SHP77 (cell line): ENCODE measurements at regions not wholly inside any gene's neighbourhood (a gene's known extent, or its start where the extent isn't known, plus 50 kb on each side); places are given as distances from the start of the nearest gene placed in this dataset.

Experiments
- DNase-seq, 2 experiments: peaks; one replicate each; lab custom pipeline; 2025; lab: John Stamatoyannopoulos, UW

DNA sequence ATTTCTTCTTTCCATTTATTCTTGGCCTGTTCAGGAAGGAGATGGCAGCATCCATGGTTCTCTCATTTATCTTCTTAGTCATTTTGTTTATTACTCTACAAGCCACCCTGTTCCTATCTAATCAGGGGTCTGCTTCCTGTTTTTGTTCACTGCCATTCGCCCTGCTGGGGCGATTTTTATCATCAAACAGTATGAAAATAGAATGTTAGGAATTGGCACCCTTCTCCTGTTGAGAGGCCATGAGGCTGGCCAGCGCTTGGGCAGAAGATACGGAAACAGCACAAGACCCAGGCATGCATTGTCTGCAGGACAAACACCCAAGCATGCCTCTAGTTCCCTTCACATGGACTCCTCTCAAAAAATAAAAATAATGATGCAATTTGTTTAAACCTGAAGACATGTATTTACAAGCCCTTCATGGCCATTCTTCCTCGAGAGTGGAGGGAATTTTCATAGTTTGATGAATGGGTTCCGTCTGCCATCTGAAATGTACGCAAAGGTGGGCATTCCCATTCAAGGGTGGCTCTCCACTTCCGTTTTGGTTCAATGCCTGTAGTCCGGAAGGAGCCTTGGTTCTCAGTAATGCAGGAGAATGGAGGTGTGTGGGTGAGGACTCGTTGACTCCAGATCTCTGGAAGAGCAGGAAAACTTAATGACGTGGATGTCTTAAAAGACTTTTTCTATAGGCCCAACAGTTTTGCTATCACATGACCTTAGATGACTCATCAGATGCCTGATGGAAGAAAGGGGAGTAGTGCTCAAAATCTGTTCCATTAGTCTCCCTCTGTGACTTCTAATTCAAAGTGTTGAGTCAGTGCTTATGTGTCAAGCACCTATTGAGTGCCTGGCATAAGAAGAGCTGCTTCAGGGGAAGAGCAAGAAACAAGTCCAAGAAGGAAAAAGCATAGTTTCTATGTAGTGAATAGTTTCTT, 252.4 kb upstream of the TBX3 start:
- no peak for DNase-seq

- no peak for DNase-seq
Observed at GRCh38 chr12:114935658-114936057, 251.7 kb upstream of the TBX3 start.

DNA sequence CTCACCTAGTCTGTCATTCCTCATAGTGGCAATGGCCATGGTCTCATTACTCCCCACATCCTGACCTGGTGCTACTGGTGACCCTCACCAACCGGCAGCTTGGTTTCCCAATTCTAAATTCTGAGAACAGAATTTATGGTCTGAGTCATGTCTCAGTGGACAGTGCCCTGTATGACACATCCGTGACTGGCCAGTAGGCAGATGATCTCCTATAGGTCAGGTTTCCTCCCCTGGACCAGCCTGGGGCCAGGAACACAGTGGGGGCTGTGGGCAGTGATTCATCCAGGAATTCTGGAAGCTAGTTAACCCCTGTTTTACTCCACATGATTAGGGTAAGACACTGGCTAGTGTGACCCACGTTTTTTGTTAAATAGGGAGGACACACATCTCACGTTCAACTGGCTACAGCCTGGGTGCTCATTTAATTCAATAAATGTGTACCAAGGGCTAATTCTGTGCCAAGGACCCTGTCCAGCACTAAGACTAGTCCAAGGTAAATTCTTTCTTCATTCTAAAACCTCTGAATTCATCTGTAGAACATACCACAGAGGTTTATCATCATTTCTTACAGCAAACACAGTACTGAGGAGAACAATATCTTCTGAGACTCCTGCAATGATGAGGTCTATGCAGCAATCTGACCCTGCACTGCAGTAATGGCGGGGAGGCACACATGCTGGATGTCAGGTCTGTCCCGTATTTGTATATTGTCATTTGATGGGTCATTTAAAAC, 249.6 kb upstream of the TBX3 start:
- no peak for DNase-seq

DNA sequence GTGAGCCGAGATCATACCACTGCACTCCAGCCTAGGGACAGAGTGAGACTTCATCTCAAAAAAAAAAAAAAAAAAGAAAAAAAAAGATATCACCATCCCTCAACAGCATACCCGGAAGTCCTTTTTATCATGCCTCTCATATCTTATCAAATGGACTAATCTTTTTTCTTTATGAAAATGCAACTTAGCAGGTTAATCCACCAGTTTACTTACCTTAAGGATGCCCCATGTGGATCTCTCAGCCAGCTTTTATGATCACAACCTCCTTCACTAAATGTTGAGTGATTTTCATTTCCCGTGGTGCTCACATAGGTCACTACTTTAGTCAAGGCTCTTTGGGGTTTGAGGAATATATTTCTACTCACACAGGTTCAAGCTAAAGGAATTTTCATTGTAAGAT, 248.8 kb upstream of the TBX3 start:
- no peak for DNase-seq

DNA sequence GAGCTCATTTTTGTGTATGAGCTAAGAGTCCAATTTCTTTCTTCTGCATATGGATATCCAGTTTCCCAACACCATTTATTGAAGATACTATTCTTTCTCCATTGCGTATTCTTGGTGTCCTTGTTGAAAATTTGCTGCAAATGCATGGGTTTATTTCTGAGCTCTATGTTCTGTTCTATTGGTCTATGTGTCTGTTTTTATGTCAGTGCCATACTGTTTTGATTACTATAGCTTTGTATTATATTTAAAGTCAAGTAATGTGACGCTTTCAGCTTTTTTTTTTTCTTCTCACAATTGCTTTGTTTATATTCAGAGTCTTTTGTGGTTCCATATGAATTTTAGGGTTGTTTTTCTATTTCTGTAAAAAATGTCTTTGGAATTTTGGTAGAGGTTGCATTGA, 247.1 kb upstream of the TBX3 start:
- no peak for DNase-seq

GRCh38 chr12:114926341-114926740, 242.4 kb upstream of the TBX3 start:
- DNase-seq = no peak

GRCh38 chr12:114924946-114925475, 241.0 kb upstream of the TBX3 start:
- DNase-seq = no peak

DNA sequence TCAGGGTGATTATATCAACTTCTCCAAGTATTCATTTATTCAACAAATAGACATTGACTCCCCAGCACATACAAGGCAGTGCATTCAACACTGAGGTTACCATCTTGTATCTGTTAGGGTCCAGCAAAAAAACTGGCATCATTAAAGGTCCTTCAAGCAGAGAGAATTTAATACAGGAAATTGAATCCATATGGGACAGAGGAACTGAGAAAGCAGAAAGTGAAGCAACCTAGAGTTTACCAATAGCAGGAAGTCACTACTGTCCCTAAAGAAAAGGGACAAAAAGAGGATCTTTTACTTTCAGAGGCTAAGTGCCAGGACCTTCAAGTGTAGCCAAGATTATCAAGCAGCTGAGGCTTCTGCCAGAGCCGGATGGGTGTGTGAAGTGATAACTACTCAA, 237.8 kb upstream of the TBX3 start:
- no peak for DNase-seq

DNA sequence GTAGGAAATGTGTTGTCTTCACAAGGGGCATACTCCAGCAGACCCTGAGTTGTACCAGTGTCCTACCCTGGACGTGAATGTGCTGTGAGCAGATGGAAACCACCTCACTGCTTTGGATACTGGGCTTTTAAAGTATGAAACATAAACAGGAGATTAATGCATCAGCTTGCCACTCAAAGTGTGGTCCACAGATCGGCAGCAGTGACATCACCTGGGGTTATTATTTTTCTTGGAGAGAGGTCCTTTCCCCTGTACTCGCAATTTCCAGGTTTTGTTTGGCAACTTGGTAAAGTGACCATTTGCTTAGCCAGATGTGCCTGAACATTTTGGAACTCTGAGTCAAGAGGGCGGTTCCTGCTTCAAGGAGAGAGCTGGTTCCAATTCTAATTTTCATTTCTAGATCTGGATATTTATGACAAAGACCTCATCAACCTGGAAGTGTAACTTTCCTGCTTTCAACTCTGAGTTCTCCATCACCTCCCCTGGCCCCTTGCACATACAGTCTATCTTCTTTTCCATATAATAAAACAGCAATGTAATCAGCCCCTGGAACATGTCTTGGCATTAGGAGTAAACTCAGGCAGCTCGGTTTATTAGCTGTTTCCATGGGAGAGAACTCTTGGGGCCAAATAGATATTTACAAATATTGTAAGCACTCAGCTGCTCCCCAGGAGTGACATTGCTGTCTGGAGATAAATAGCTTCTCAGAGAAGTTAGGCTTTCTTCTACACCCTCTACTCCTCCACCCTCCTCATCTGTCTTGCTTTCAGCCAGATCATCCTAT, 237.0 kb upstream of the TBX3 start:
- DNase-seq = no peak

DNA sequence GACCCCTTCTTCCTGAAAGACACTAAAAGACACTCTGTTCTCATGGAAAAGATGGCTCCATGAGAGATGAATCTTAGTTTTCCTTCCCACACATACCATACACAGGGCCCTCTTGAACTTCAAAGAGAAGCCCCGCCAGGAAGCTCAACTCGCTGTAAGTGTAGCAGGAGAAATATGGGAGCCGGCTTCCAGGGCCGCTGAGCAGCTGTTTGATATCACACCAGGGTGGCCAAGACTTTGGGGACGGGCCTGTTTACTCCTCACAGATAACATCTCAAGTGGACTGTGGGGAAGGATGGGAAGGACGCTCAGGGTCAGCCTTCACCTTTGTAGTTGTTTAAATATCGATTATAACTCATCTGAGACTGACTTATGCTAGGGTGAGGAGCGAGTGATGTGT, 235.5 kb upstream of the TBX3 start:
- DNase-seq = no peak

- no peak for DNase-seq
Observed at GRCh38 chr12:114918535-114919233, 234.7 kb upstream of the TBX3 start.

GRCh38 chr12:114917953-114918352, 234.0 kb upstream of the TBX3 start:
- no peak for DNase-seq

DNA sequence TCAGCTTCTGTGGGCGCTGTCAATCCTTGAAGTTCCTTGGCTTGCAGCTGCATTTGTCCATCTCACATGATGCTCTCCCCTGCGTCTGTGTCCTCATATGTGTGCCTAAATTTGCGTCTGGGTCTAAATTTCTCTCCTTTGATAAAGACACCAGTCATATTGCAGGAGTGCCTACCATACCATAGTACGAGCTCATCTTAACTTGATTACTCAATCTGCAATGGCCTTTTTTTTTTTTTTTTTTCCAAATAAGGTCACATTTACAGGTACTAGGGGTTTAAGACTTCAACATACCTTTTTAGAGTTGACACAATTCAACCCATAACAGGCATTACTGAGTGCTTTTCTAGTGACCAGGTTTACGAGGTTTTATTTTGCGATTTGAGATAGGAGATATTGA, 233.3 kb upstream of the TBX3 start:
- no peak for DNase-seq

DNA sequence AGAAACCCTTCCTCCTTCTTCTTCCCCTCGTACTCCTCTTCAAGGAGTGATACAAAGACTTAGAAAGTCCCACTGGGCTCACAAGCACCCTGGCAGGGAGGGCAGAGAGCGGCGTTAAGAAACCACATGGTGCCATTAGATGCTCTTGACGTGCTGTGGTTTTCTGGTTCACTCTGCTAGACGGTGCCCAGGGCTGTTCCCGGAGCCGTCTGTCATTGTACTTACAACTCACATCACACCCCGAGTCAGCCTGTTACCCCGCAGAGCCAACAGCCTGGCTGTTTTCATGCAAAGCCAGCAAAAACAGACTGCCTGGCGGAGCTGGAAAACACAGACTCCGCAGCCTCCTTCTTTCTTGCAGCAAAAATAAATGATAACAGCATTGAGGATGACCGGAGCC, 232.6 kb upstream of the TBX3 start:
- no peak for DNase-seq

DNA sequence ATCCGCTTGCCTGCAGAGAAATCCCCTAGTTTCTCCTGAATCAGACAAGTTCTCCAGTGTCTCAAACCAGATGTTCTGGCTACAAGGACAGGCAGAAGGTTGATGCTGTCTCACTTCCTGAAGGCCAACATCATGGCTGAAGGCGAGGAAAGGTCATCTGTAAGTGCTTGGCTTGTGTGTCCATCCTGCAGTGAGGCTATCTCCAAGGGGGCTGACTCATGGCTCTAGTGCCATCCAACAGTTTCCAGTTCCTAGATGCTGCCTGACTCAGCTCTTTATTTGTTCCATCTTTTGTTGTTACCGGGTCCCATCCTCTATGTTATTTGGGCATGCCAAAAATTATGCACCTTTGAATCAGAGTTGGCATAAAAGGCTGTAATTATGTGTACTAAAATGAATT, 232.1 kb upstream of the TBX3 start:
- DNase-seq = no peak

DNA sequence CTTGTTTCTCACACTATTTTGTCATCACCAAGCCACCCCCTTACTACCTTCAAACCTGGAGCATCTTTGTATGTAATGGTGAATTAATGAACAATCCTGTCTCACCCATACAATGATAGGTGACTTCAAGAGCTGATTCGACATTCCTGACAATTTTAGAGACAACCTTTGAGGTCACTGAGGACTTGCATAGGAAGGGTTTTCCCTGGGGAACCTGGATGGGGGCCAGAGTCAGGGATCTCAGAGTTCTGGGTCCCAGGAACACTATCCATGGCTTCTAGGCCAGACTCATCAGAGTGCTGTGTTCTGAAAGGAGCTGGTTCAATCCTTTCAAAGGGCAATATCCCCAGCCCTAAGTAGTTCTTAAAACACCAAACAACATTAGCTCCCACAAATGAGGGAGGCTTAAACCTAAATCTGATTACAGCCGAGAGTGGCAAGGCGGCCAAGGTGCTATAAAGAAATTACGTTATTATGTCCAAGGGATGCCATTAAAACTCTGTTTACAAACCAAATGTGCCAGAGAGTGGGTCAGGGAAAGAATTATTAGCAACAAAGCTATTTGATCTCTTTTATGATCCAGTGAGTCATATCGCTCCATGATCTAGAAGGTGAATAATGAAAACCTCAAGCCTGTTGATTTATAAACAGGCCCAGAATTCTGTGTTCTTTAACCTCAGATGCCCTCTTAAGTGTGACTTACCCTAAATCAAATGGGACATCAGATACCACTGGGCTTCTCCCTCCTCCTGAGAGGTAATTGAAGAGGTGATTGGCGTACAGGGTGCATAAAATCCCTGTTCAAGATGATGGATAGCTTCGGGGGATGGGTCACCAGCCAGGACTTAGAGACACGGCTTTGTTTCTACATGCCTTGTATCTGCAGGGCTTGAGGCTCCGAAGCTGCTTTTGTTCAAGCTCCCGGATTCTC, 230.2 kb upstream of the TBX3 start:
- DNase-seq = no peak

DNA sequence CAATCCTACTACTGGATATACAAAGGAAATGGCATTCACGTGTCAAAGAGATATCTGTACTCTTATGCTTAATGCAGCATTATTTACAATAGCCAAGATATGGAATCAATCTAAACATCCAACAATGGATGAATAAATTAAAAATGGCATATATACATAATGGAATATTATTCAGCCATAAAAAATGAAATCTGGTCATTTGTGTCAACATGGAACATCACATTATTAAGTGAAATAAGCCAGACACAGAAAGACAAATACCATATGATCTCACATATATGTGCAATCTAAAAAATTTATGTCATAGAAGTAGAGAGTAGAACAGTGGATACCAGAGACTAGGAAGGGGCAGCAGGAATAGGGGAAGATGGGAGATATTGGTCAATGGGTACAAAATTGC, 228.8 kb upstream of the TBX3 start:
- DNase-seq = no peak

DNA sequence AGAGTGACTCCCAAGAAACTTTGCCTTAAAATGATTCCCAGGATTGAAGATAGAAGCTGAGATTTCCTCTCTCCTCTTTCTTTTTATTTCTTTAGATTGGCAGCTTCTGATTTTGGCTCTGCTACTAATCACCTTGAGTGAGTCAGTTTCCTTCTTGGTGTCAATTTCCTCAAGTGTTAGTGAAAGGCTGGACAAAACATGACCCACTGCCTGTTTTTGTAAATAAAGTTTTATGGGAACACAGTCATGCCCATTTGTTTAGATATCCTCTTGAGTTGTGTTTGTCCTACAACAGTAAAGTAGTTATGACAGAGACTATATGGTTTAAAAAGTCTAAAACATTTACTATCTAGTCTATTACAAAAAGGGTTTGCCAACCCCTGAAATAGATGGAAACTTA, 227.2 kb upstream of the TBX3 start:
- DNase-seq = no peak

DNA sequence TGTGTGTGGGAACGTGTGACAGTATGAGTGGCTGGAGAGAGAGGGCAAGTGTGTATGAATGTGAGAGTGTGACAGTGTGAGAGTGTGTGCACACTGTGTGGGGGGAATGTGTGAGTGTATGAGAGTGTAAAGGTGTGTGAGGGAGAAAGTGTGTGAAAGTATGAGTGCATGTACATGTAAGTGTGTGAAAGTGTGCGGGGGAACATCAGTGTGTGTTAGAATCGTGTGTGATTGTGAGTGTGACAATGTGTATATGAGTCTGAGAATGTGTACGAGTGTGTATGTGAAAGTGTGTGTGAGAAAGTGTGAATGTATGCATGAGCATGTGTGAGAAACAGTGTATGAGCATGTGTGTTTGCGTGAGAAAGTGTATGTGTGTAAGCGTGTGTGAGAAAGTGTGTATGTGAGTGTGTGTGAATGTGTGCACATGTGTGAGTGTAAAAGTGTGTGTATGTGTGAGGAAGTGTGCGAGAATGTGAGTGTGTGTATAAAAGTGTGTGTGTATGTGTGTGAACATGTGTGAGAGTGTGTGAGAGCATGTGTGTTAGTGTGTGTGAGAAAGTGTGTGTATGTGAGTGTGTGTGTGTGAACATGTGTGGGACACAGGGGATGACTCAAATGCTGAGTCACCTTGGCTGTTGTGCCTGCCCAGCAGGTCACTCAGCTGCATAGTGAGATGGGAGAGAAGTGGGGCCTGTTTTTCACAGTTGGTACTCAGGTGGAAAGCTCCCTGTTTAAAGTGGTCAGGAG, 220.5 kb upstream of the TBX3 start:
- DNase-seq = no peak
